ENCODE measurements at regions not wholly inside any gene's neighbourhood (a gene's known extent, or its start where the extent isn't known, plus 50 kb on each side); places are given as distances from the start of the nearest gene placed in this dataset.

GRCh38 chr2:53493210-53493609 lies 274.4 kb upstream of the CHAC2 start:
- TF ChIP-seq, protein P1, sequence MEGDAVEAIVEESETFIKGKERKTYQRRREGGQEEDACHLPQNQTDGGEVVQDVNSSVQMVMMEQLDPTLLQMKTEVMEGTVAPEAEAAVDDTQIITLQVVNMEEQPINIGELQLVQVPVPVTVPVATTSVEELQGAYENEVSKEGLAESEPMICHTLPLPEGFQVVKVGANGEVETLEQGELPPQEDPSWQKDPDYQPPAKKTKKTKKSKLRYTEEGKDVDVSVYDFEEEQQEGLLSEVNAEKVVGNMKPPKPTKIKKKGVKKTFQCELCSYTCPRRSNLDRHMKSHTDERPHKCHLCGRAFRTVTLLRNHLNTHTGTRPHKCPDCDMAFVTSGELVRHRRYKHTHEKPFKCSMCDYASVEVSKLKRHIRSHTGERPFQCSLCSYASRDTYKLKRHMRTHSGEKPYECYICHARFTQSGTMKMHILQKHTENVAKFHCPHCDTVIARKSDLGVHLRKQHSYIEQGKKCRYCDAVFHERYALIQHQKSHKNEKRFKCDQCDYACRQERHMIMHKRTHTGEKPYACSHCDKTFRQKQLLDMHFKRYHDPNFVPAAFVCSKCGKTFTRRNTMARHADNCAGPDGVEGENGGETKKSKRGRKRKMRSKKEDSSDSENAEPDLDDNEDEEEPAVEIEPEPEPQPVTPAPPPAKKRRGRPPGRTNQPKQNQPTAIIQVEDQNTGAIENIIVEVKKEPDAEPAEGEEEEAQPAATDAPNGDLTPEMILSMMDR (IDR thresholded peaks at IDR 0.05): no peak
- TF ChIP-seq POLR2A (IDR thresholded peaks at IDR 0.05): no peak

Data from lower leg skin (tissue), 3 donors.